ENCODE measurements at regions not wholly inside any gene's neighbourhood (a gene's known extent, or its start where the extent isn't known, plus 50 kb on each side); places are given as distances from the start of the nearest gene placed in this dataset.

DNA sequence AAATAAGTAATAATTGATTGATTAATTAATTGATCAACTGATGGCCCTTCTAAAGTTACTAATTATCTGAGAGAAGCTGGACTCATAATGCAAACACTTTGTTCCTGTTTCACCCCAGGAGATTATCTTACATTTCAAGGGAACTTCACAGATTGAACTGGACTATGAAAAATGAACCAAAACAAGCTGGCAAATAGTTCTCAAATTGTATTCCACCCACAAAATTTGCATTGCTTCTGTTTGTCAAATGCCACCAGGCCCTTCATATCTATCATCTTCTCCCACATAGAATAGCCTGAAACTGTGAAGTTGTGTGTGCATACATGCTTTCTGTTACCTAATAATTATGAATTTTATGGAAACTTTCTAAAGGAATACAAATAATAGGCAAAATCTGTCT is 104.0 kb downstream of the ZNF281 start:
- TF ChIP-seq, protein P1, sequence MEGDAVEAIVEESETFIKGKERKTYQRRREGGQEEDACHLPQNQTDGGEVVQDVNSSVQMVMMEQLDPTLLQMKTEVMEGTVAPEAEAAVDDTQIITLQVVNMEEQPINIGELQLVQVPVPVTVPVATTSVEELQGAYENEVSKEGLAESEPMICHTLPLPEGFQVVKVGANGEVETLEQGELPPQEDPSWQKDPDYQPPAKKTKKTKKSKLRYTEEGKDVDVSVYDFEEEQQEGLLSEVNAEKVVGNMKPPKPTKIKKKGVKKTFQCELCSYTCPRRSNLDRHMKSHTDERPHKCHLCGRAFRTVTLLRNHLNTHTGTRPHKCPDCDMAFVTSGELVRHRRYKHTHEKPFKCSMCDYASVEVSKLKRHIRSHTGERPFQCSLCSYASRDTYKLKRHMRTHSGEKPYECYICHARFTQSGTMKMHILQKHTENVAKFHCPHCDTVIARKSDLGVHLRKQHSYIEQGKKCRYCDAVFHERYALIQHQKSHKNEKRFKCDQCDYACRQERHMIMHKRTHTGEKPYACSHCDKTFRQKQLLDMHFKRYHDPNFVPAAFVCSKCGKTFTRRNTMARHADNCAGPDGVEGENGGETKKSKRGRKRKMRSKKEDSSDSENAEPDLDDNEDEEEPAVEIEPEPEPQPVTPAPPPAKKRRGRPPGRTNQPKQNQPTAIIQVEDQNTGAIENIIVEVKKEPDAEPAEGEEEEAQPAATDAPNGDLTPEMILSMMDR (conservative IDR thresholded peaks at IDR 0.05 in 1 of 2, IDR thresholded peaks at IDR 0.05 in 1 of 2; ENCODE audit: extremely low read depth in 1 of 2, insufficient read depth in 1 of 2, low read depth in 1 of 2, low read length in 2 of 2) = no peak
- TF ChIP-seq EZH2 (IDR thresholded peaks at IDR 0.05; ENCODE audit: borderline replicate concordance, low read length) = no peak
